Activated naive CD8-positive, alpha-beta T cell (primary cell): ENCODE measurements at regions not wholly inside any gene's neighbourhood (a gene's known extent, or its start where the extent isn't known, plus 50 kb on each side); places are given as distances from the start of the nearest gene placed in this dataset.
A peak's percentile ranks its signal among the peaks of the same experiment; 100 is the strongest.
"Not testable (repeated sequence)": the region's sequence is repeated elsewhere in the genome, so short reads cannot be mapped to it uniquely, and the experiment has no call there.

ENCODE experiments used
- H3K27ac Mint-ChIP-seq: one replicate; pipeline ENCODE4 v1.8.0; 2021; ENCODE audit warnings: mixed read lengths
- H3K27me3 Mint-ChIP-seq: one replicate; pipeline ENCODE4 v1.8.0; 2021; ENCODE audit warnings: mixed read lengths
- H3K36me3 Mint-ChIP-seq: one replicate; pipeline ENCODE4 v1.8.0; 2021; ENCODE audit warnings: mixed read lengths
- H3K4me1 Mint-ChIP-seq: one replicate; pipeline ENCODE4 v1.8.0; 2021; ENCODE audit warnings: low read depth, mixed read lengths
- H3K4me3 Mint-ChIP-seq: one replicate; pipeline ENCODE4 v1.8.0; 2021; ENCODE audit warnings: mild to moderate bottlenecking, mixed read lengths
- H3K9me3 Mint-ChIP-seq: one replicate; pipeline ENCODE4 v1.8.0; 2021; ENCODE audit warnings: low read depth, mixed read lengths

- no peaks in the 10 kb centered on the region for H3K36me3 Mint-ChIP-seq
- no peaks in the 10 kb centered on the region for H3K9me3 Mint-ChIP-seq
- H3K27me3 Mint-ChIP-seq = no peaks in the 10 kb centered on the region
- H3K27ac Mint-ChIP-seq = no peak overlapping the region
- H3K4me1 Mint-ChIP-seq = peaks cover 36% of the 10 kb centered on the region
- H3K4me3 Mint-ChIP-seq = no peak overlapping the region
Observed at GRCh38 chr1:10908266-10908665, 104.2 kb upstream of the TARDBP start.

- H3K36me3 Mint-ChIP-seq = no peaks in the 10 kb centered on the region
- no peak overlapping the region for H3K27ac Mint-ChIP-seq
- H3K9me3 Mint-ChIP-seq = no peaks in the 10 kb centered on the region
- no peak overlapping the region for H3K4me3 Mint-ChIP-seq
- H3K27me3 Mint-ChIP-seq = no peaks in the 10 kb centered on the region
- H3K4me1 Mint-ChIP-seq = peaks cover 22% of the 10 kb centered on the region
Observed at GRCh38 chr1:10909697-10910680, 102.5 kb upstream of the TARDBP start.

- Mint-ChIP-seq H3K4me3 (no peak overlapping the region), H3K27me3 (no peaks in the 10 kb centered on the region), H3K9me3 (no peaks in the 10 kb centered on the region), H3K36me3 (no peaks in the 10 kb centered on the region), H3K4me1 (peaks cover 17% of the 10 kb centered on the region), H3K27ac (no peak overlapping the region)
Observed at GRCh38 chr1:10910681-10911489, 101.6 kb upstream of the TARDBP start.

- Mint-ChIP-seq H3K27me3 (no peaks in the 10 kb centered on the region), H3K9me3 (no peaks in the 10 kb centered on the region), H3K36me3 (no peaks in the 10 kb centered on the region), H3K27ac (no peak overlapping the region), H3K4me1 (peaks cover 20% of the 10 kb centered on the region), H3K4me3 (no peak overlapping the region)
Observed at GRCh38 chr1:10911490-10912166, 100.8 kb upstream of the TARDBP start.

- Mint-ChIP-seq H3K27me3 (no peaks in the 10 kb centered on the region), H3K4me3 (no peak overlapping the region)
Observed at GRCh38 chr1:10912441-10912840, 100.0 kb upstream of the TARDBP start.

GRCh38 chr1:10914056-10914455 lies 98.4 kb upstream of the TARDBP start:
- Mint-ChIP-seq H3K4me1 (peaks cover 32% of the 10 kb centered on the region), H3K27ac (no peak overlapping the region), H3K27me3 (no peaks in the 10 kb centered on the region), H3K4me3 (no peak overlapping the region), H3K9me3 (no peaks in the 10 kb centered on the region), H3K36me3 (no peaks in the 10 kb centered on the region)

More at GRCh38 chr1:10912441-10912840, 100.0 kb upstream of the TARDBP start:
- no peaks in the 10 kb centered on the region for H3K9me3 Mint-ChIP-seq
- no peaks in the 10 kb centered on the region for H3K36me3 Mint-ChIP-seq
- H3K4me1 Mint-ChIP-seq = peaks cover 23% of the 10 kb centered on the region
- no peak overlapping the region for H3K27ac Mint-ChIP-seq

GRCh38 chr1:10915594-10915993 lies 96.9 kb upstream of the TARDBP start:
- H3K9me3 Mint-ChIP-seq = no peaks in the 10 kb centered on the region
- H3K4me3 Mint-ChIP-seq = no peak overlapping the region
- peaks cover 32% of the 10 kb centered on the region for H3K4me1 Mint-ChIP-seq
- no peak overlapping the region for H3K27ac Mint-ChIP-seq
- no peaks in the 10 kb centered on the region for H3K27me3 Mint-ChIP-seq
- no peaks in the 10 kb centered on the region for H3K36me3 Mint-ChIP-seq

GRCh38 chr1:10916311-10916710 lies 96.1 kb upstream of the TARDBP start:
- H3K36me3 Mint-ChIP-seq = no peaks in the 10 kb centered on the region
- peaks cover 32% of the 10 kb centered on the region for H3K4me1 Mint-ChIP-seq
- H3K4me3 Mint-ChIP-seq = no peak overlapping the region
- H3K27me3 Mint-ChIP-seq = no peaks in the 10 kb centered on the region
- H3K27ac Mint-ChIP-seq = no peak overlapping the region
- H3K9me3 Mint-ChIP-seq = no peaks in the 10 kb centered on the region

GRCh38 chr1:10916991-10917390 lies 95.5 kb upstream of the TARDBP start:
- Mint-ChIP-seq H3K27me3 (no peaks in the 10 kb centered on the region), H3K27ac (no peak overlapping the region), H3K9me3 (no peaks in the 10 kb centered on the region), H3K4me3 (peak overlapping the region; percentile 71), H3K4me1 (peaks cover 32% of the 10 kb centered on the region), H3K36me3 (no peaks in the 10 kb centered on the region)

- Mint-ChIP-seq H3K36me3 (no peaks in the 10 kb centered on the region), H3K27ac (peak overlapping the region; percentile 64), H3K4me1 (peaks cover 32% of the 10 kb centered on the region), H3K4me3 (peak overlapping the region; percentile 71), H3K9me3 (no peaks in the 10 kb centered on the region), H3K27me3 (no peaks in the 10 kb centered on the region)
Observed at GRCh38 chr1:10917513-10918454, 94.7 kb upstream of the TARDBP start.

- peak overlapping the region; percentile 71 for H3K4me3 Mint-ChIP-seq
- peaks cover 32% of the 10 kb centered on the region for H3K4me1 Mint-ChIP-seq
- no peaks in the 10 kb centered on the region for H3K9me3 Mint-ChIP-seq
- no peaks in the 10 kb centered on the region for H3K36me3 Mint-ChIP-seq
- H3K27me3 Mint-ChIP-seq = no peaks in the 10 kb centered on the region
- H3K27ac Mint-ChIP-seq = no peak overlapping the region
Observed at GRCh38 chr1:10918531-10918930, 93.9 kb upstream of the TARDBP start.

GRCh38 chr1:10920063-10920626 lies 92.3 kb upstream of the TARDBP start:
- no peaks in the 10 kb centered on the region for H3K36me3 Mint-ChIP-seq
- H3K27me3 Mint-ChIP-seq = no peaks in the 10 kb centered on the region
- H3K9me3 Mint-ChIP-seq = no peaks in the 10 kb centered on the region
- peaks cover 29% of the 10 kb centered on the region for H3K4me1 Mint-ChIP-seq
- H3K27ac Mint-ChIP-seq = no peak overlapping the region
- H3K4me3 Mint-ChIP-seq = no peak overlapping the region

GRCh38 chr1:10922315-10923060 lies 90.0 kb upstream of the TARDBP start:
- H3K27ac Mint-ChIP-seq, H3K9me3 Mint-ChIP-seq, H3K36me3 Mint-ChIP-seq, H3K27me3 Mint-ChIP-seq, H3K4me3 Mint-ChIP-seq: not testable (repeated sequence)
- H3K4me1 Mint-ChIP-seq = peaks cover 11% of the 10 kb centered on the region
